WERI-Rb-1 (cell line): ENCODE measurements at regions not wholly inside any gene's neighbourhood (a gene's known extent, or its start where the extent isn't known, plus 50 kb on each side); places are given as distances from the start of the nearest gene placed in this dataset.
"Not testable (repeated sequence)": the region's sequence is repeated elsewhere in the genome, so short reads cannot be mapped to it uniquely, and the experiment has no call there.

Experiments used
- DNase-seq: peaks from one replicate; pipeline ENCODE4 v3.0.0-alpha.2; 2020
- H3K27ac ChIP-seq: fragments of 250-450 bp; sonication (Bioruptor Pico); 2 replicates; pipeline ENCODE4 v1.5.1; 2020; ENCODE audit warnings: mild to moderate bottlenecking, moderate library complexity
- H3K27me3 ChIP-seq: fragments of 250-450 bp; sonication (Bioruptor Pico); 2 replicates; pipeline ENCODE4 v1.5.1; 2021; ENCODE audit warnings: mild to moderate bottlenecking, low read depth, moderate library complexity; ENCODE audit not compliant: insufficient read depth, severe bottlenecking
- H3K36me3 ChIP-seq: fragments of 250-450 bp; sonication (Bioruptor Pico); 2 replicates; pipeline ENCODE4 v1.5.1; 2020; ENCODE audit warnings: mild to moderate bottlenecking, moderate library complexity
- H3K4me3 ChIP-seq: 2 replicates; pipeline ENCODE4 v1.5.1; 2011; ENCODE audit warnings: low read depth, mild to moderate bottlenecking, control low read depth, low read length
- H3K9me3 ChIP-seq: fragments of 250-450 bp; sonication (Bioruptor Pico); 2 replicates; pipeline ENCODE4 v1.5.1; 2021; ENCODE audit warnings: mild to moderate bottlenecking, moderate library complexity; ENCODE audit not compliant: severe bottlenecking
- TF ChIP-seq, protein P1 (sequence below): IDR thresholded peaks from 2 replicates; pipeline ENCODE4 v1.5.1; 2011; ENCODE audit warnings: low read depth, mild to moderate bottlenecking, control low read depth, inconsistent platforms, low read length

DNA sequence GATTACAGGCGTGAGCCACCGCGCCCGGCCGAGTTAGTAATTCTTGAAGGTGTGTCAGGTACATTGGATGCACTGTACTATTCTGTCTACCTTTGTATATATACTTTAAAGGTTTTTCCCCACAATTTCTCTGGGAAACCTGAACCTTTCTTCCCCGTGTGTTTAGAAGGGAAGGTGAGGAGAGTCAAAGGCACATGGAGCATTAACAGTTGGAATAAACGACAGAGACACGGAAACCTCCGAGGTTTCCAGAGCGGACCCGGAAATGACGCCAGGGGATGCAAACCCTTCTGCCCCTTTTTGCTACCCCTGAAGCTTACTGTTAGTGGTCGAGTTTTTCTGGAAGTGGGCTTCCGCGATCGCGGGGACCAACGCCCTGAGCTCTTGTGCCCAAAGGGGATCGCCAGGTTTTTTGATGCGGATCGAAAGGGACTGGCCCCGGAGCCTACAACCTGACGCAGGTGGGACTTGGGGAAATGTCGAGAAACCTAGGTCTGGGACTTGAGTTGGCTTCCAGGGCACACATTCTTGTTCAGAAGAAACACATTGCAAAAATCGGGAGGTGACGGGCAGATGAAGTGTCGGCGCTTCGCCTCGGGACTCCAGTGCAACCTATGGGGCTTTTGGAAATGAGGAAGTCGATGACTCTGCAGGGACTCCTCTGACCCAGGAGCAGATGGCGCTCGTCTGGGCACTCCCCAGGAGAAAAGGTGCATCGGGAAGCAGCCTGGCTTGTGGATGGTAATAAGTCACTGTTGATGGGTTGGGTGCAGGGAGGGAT, 218.2 kb downstream of the OR2B2 start:
- Histone ChIP-seq H3K27me3 (peaks cover 3% of the 10 kb centered on the region), H3K4me3 (peak overlapping the region; percentile 59), H3K9me3 (peaks cover 7% of the 10 kb centered on the region), H3K27ac (peak overlapping the region; percentile 58), H3K36me3 (no peaks in the 10 kb centered on the region)
- TF ChIP-seq, protein P1, sequence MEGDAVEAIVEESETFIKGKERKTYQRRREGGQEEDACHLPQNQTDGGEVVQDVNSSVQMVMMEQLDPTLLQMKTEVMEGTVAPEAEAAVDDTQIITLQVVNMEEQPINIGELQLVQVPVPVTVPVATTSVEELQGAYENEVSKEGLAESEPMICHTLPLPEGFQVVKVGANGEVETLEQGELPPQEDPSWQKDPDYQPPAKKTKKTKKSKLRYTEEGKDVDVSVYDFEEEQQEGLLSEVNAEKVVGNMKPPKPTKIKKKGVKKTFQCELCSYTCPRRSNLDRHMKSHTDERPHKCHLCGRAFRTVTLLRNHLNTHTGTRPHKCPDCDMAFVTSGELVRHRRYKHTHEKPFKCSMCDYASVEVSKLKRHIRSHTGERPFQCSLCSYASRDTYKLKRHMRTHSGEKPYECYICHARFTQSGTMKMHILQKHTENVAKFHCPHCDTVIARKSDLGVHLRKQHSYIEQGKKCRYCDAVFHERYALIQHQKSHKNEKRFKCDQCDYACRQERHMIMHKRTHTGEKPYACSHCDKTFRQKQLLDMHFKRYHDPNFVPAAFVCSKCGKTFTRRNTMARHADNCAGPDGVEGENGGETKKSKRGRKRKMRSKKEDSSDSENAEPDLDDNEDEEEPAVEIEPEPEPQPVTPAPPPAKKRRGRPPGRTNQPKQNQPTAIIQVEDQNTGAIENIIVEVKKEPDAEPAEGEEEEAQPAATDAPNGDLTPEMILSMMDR: 0 out of 2 replicates have a peak, but pooled peaks have one; percentile 5
- peak; percentile 83 for DNase-seq

DNA sequence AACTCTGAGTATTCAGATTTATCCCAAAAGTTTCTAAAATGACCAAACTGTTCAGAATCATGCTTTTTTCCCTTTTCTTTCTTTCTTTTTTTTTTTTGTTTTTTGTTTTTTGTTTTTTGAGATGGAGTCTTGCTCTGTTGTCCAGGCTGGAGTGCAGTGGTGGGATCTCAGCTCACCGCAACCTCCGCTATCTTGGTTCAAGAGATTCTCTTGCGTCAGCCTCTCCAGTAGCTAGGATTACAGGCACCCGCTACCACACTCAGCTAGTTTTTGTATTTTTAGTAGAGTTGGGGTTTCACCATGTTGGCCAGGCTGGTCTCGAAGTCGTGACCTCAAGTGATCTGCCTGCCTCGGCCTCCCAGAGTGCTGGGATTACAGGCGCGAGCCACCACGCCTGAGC, 219.2 kb upstream of the ZNF184 start:
- not testable (repeated sequence) for DNase-seq, H3K27ac ChIP-seq, H3K36me3 ChIP-seq, H3K27me3 ChIP-seq, H3K4me3 ChIP-seq, H3K9me3 ChIP-seq

DNA sequence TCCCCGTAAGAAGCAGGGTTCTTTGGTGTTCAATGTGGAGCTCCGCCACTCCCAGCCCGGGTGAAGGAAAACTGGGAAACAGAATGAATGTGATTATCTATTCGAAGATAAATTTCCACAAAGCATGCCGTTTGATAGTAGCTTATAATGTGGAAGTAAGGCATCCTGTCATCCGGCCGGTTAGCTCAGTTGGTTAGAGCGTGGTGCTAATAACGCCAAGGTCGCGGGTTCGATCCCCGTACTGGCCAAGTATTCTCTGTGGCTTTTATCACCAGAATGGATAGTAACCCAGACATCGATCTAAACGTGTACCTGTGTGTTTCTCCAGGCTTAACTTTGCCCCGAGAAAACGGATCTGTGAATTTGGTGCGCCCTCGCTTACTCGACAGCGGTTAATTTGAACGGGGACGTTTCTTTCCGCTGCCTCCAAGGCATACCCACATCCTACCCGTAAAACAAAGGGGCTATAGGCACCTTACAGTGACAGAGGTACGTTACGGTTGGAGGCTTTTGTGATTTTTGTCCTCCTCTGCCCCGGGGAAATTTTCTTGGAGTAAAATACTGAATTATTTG, 215.2 kb upstream of the ZNF184 start:
- TF ChIP-seq, protein P1: no peak
- H3K9me3 ChIP-seq: no peaks in the 10 kb centered on the region
- no peaks in the 10 kb centered on the region for H3K36me3 ChIP-seq
- peak overlapping the region; percentile 49 for H3K4me3 ChIP-seq
- peaks cover 4% of the 10 kb centered on the region for H3K27me3 ChIP-seq
- DNase-seq: peak; percentile 88
- peak overlapping the region; percentile 21 for H3K27ac ChIP-seq

DNA sequence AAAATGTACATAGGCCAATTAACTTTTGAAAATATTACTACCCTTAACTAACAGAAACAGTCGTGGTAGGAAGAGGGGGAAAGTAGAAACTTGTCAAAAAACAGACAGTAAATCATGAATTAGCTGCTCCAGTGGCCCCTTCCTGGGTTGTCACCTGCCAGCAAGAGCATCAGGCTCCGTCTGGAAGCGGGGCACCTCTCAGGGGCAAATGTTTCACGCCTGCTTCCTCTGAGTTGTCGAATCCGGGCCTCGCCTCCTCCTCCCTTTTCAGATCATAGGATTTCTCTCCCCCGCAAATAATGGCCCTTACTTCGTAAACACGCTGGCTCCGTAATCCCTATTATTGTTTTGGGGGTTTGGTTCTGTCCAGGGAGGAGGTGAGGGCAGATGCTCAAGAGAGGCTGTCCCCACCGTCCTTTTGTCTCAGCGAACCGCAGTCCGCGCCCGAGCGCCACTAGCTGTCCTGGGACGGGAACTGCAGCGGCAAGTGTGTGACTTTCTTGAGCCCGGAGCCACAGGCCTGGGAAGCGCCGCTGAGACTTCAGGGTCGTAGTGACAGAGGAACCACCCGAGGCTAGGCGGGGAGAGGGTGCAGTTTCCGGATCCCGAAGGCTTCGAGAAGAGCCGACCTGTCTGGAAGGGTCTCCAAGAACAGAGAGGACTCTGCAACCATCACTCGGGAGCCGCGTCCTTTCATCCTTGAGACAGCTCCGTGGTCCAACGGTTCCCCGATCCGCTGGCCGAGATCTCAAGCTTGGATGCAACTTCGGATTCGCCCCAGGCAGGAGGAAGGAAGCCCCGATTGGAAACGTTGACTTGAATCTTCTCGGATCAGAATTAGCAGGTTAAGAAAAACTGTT, 214.5 kb upstream of the ZNF184 start:
- H3K27ac ChIP-seq: peak overlapping the region; percentile 21
- peak; percentile 96 for DNase-seq
- H3K9me3 ChIP-seq: no peaks in the 10 kb centered on the region
- TF ChIP-seq, protein P1: peak; percentile 96
- peaks cover 11% of the 10 kb centered on the region for H3K27me3 ChIP-seq
- H3K36me3 ChIP-seq: no peaks in the 10 kb centered on the region
- peak overlapping the region; percentile 49 for H3K4me3 ChIP-seq

DNA sequence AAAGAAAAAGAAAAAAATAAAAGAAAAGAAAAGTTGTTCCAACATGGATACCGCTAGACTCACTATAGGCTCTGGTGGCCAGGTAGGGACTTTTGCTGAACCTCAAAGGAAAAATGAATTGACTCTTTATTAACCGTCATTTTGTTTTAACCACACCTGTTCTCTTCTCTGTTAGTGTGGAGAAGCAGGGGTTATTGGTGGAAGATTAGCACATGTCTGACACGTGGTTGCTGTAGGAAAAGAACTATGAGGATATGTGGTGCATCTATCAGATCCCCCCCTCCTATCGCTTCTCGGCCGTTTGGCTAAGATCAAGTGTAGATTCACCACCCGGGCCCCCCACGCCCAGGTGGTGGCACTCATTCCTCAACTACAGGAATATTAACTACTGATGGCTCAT, 212.4 kb upstream of the ZNF184 start:
- H3K27me3 ChIP-seq: peaks cover 32% of the 10 kb centered on the region
- TF ChIP-seq, protein P1: no peak
- no peak for DNase-seq
- no peak overlapping the region for H3K27ac ChIP-seq
- H3K4me3 ChIP-seq: no peak overlapping the region
- H3K36me3 ChIP-seq: no peaks in the 10 kb centered on the region
- peaks cover 12% of the 10 kb centered on the region for H3K9me3 ChIP-seq
